KMS-11 (cell line): ENCODE measurements at regions not wholly inside any gene's neighbourhood (a gene's known extent, or its start where the extent isn't known, plus 50 kb on each side); places are given as distances from the start of the nearest gene placed in this dataset.
A peak's percentile ranks its signal among the peaks of the same experiment; 100 is the strongest.

ENCODE experiments used
- H2AFZ ChIP-seq: fragments of 200-600 bp; sonication (generic); 2 replicates; pipeline ENCODE4 v1.6.1; 2016; ENCODE audit warnings: antibody characterized with exemption, mixed run types, low read depth
- H3K27ac ChIP-seq: fragments of 200-600 bp; sonication (generic); 2 replicates; pipeline ENCODE4 v1.6.1; 2016; ENCODE audit warnings: mild to moderate bottlenecking, mixed run types
- H3K27me3 ChIP-seq: fragments of 200-600 bp; sonication (generic); 2 replicates; pipeline ENCODE4 v1.6.1; 2017; ENCODE audit warnings: mild to moderate bottlenecking, low read depth, mixed run types, moderate library complexity; ENCODE audit not compliant: insufficient read depth
- H3K36me3 ChIP-seq: fragments of 200-600 bp; sonication (generic); 2 replicates; pipeline ENCODE4 v1.6.1; 2017; ENCODE audit warnings: mild to moderate bottlenecking, mixed run types; ENCODE audit not compliant: insufficient read depth
- H3K4me1 ChIP-seq: fragments of 200-600 bp; sonication (generic); 2 replicates; pipeline ENCODE4 v1.6.1; 2016; ENCODE audit warnings: mild to moderate bottlenecking, low read depth, mixed run types; ENCODE audit not compliant: poor library complexity, severe bottlenecking
- H3K4me2 ChIP-seq: fragments of 200-600 bp; sonication (generic); 2 replicates; pipeline ENCODE4 v1.7.0; 2016; ENCODE audit warnings: mild to moderate bottlenecking, mixed run types
- H3K4me3 ChIP-seq: fragments of 200-600 bp; sonication (generic); IDR thresholded peaks from 2 replicates; pipeline ENCODE4 v1.6.1; 2017; ENCODE audit warnings: low read depth, low read length, mixed read lengths; ENCODE audit not compliant: insufficient read depth
- H3K79me2 ChIP-seq: fragments of 200-600 bp; sonication (generic); 2 replicates; pipeline ENCODE4 v1.6.1; 2016; ENCODE audit warnings: low read depth, mixed run types; ENCODE audit not compliant: insufficient read depth
- H3K9ac ChIP-seq: fragments of 200-600 bp; sonication (generic); 2 replicates; pipeline ENCODE4 v1.6.1; 2016; ENCODE audit warnings: mild to moderate bottlenecking, mixed run types
- H4K20me1 ChIP-seq: fragments of 200-600 bp; sonication (generic); 2 replicates; pipeline ENCODE4 v1.6.1; 2016; ENCODE audit warnings: mild to moderate bottlenecking, mixed run types; ENCODE audit not compliant: insufficient read depth
- CTCF ChIP-seq: fragments of 200-600 bp; sonication (generic); conservative IDR thresholded peaks from 2 replicates; pipeline ENCODE4 v1.6.1; 2017; ENCODE audit warnings: low read depth, mild to moderate bottlenecking, antibody characterized with exemption, low read length, moderate library complexity, mixed read lengths

- H3K79me2 ChIP-seq: no peaks in the 10 kb centered on the region
- no peaks in the 10 kb centered on the region for H4K20me1 ChIP-seq
- no peaks in the 10 kb centered on the region for H3K36me3 ChIP-seq
- no peak overlapping the region for H3K4me3 ChIP-seq
- TF ChIP-seq CTCF: no peak
- H3K9ac ChIP-seq: no peak overlapping the region
- H2AFZ ChIP-seq: no peak overlapping the region
- H3K27me3 ChIP-seq: no peaks in the 10 kb centered on the region
- H3K4me1 ChIP-seq: no peaks in the 10 kb centered on the region
- no peak overlapping the region for H3K4me2 ChIP-seq
- H3K27ac ChIP-seq: no peak overlapping the region
These were observed 209.9 kb downstream of the COL4A1 start for GRCh38 chr13:110097013-110097412.

DNA sequence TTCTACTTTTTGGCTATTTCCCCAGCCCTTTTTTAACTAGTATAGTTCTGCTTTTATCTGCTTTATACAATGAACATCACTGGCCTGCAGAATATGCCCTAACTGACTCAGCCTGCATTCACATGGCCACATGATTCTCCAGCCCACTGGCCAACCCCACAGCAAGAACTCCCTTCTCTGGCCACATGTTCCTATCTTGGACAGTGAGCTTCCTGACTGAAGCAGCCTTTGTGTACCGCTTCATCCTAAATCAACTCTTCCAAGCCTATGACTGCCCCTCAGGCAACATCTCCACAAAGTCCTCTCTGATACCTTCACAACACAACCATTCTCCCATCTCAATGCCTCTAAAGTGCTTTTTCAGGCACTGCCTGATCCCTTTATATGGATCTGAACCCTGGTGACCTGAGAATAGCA is 214.1 kb downstream of the COL4A1 start:
- no peak overlapping the region for H3K4me3 ChIP-seq
- no peak overlapping the region for H3K27ac ChIP-seq
- H3K4me2 ChIP-seq: no peak overlapping the region
- no peaks in the 10 kb centered on the region for H3K27me3 ChIP-seq
- H3K9ac ChIP-seq: no peak overlapping the region
- no peak for TF ChIP-seq CTCF
- H3K36me3 ChIP-seq: no peaks in the 10 kb centered on the region
- H4K20me1 ChIP-seq: no peaks in the 10 kb centered on the region
- H2AFZ ChIP-seq: no peak overlapping the region
- H3K4me1 ChIP-seq: no peaks in the 10 kb centered on the region
- H3K79me2 ChIP-seq: no peaks in the 10 kb centered on the region

GRCh38 chr13:110089815-110090214 is 217.1 kb downstream of the COL4A1 start:
- Histone ChIP-seq H3K4me3 (no peak overlapping the region), H2AFZ (no peak overlapping the region), H3K4me1 (no peaks in the 10 kb centered on the region), H3K36me3 (no peaks in the 10 kb centered on the region), H4K20me1 (no peaks in the 10 kb centered on the region), H3K4me2 (no peak overlapping the region), H3K79me2 (no peaks in the 10 kb centered on the region), H3K27ac (no peak overlapping the region), H3K9ac (no peak overlapping the region), H3K27me3 (no peaks in the 10 kb centered on the region)
- TF ChIP-seq CTCF: peak; percentile 23; the same call in 1 of the 2 replicates

- Histone ChIP-seq H3K4me1 (no peaks in the 10 kb centered on the region), H3K4me3 (no peak overlapping the region), H3K27me3 (no peaks in the 10 kb centered on the region), H3K4me2 (no peak overlapping the region), H3K79me2 (no peaks in the 10 kb centered on the region), H3K27ac (no peak overlapping the region), H2AFZ (no peak overlapping the region), H3K36me3 (no peaks in the 10 kb centered on the region), H4K20me1 (no peaks in the 10 kb centered on the region), H3K9ac (no peak overlapping the region)
- TF ChIP-seq CTCF: no peak
These were observed 217.9 kb downstream of the COL4A1 start for GRCh38 chr13:110089100-110089499.

DNA sequence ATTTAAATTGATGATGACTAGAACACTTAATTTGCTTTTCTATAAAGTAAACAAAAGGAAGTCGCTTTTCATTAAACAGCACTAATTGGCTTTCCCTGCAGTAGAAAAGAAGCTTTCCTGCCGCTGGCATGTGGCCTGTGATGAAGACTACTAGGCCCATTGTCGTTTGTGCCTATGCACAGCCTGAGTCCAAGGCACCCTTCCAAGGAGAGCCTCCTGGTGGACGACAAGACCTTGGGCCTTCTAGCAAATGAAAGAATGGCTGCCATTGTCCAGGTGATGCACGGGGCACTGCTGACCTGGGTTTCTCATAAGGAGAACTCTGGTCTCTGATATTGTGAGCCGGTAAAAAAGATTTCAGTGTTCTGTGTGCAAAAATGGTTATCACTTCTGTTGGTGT is 233.0 kb downstream of the COL4A1 start:
- no peaks in the 10 kb centered on the region for H4K20me1 ChIP-seq
- no peak overlapping the region for H3K4me2 ChIP-seq
- no peaks in the 10 kb centered on the region for H3K27me3 ChIP-seq
- H3K4me3 ChIP-seq: no peak overlapping the region
- H3K36me3 ChIP-seq: no peaks in the 10 kb centered on the region
- no peaks in the 10 kb centered on the region for H3K4me1 ChIP-seq
- H3K9ac ChIP-seq: no peak overlapping the region
- no peak overlapping the region for H2AFZ ChIP-seq
- TF ChIP-seq CTCF: no peak
- no peak overlapping the region for H3K27ac ChIP-seq
- no peaks in the 10 kb centered on the region for H3K79me2 ChIP-seq
